ENCODE measurements at regions not wholly inside any gene's neighbourhood (a gene's known extent, or its start where the extent isn't known, plus 50 kb on each side); places are given as distances from the start of the nearest gene placed in this dataset.

GRCh38 chr14:101449114-101449513 is 112.2 kb upstream of the DIO3 start:
- no peak for TF ChIP-seq POLR2AphosphoS5 (IDR thresholded peaks at IDR 0.05; ENCODE audit: borderline replicate concordance, low read depth, low read length)
- no peak for TF ChIP-seq EZH2 (IDR thresholded peaks at IDR 0.05)
- no peak for TF ChIP-seq FOXP2 (optimal IDR thresholded peaks at IDR 0.05; ENCODE audit: control extremely low read depth, extremely low read length, insufficient read depth)

Data from SK-N-MC (cell line).